ENCODE measurements at regions not wholly inside any gene's neighbourhood (a gene's known extent, or its start where the extent isn't known, plus 50 kb on each side); places are given as distances from the start of the nearest gene placed in this dataset.

- H3K79me2 ChIP-seq (ENCODE audit: control insufficient read depth, insufficient read depth, low read length) = no peaks in the 10 kb centered on the region
- no peak overlapping the region for H3K4me3 ChIP-seq (ENCODE audit: control extremely low read depth in 1 of 5, extremely low read depth in 1 of 5, insufficient read depth in 1 of 5, low read depth in 2 of 5, low read length in 4 of 5)
- no peak overlapping the region for H3K4me2 ChIP-seq (replicated peaks; ENCODE audit: low read depth, low read length, poor library complexity, severe bottlenecking)
- DNase-seq (no peak), ATAC-seq (ENCODE audit: low read depth) (no peak)
- Mint-ChIP-seq H3K9me3 (ENCODE audit: insufficient read depth) (no peaks in the 10 kb centered on the region), H3K27me3 (no peaks in the 10 kb centered on the region), H3K27ac (no peak overlapping the region), H3K4me3 (no peak overlapping the region), H3K4me1 (no peaks in the 10 kb centered on the region)
- H4K20me1 ChIP-seq (ENCODE audit: control insufficient read depth, insufficient read depth, low read length, poor library complexity, severe bottlenecking) = no peaks in the 10 kb centered on the region
- H2AFZ ChIP-seq (ENCODE audit: insufficient read depth, low read depth, low read length, poor library complexity, severe bottlenecking) = no peak overlapping the region
- intact Hi-C loops (cut with micrococcal nuclease) = no loop called here
- H3K9me3 ChIP-seq (ENCODE audit: control extremely low read depth in 1 of 3, control insufficient read depth in 2 of 3, insufficient read depth in 1 of 3, low read length in 2 of 3) = peaks cover 0 to 1% (median 0%) of the 10 kb centered on the region in 3 donors
- WGBS (ENCODE audit: insufficient coverage) = no CpG with 5 or more reads among the region's 3 CpGs
- POLR2A ChIA-PET = no interaction called here
- H3K27ac ChIP-seq (ENCODE audit: low read length in 2 of 2) = no peak overlapping the region
- H3K4me1 ChIP-seq (ENCODE audit: control insufficient read depth in 2 of 2, insufficient read depth in 2 of 2, low read length in 2 of 2) = no peaks in the 10 kb centered on the region
- H3K36me3 ChIP-seq (replicated peaks in 1 of 2; ENCODE audit: control extremely low read depth in 1 of 2, control insufficient read depth in 1 of 2, extremely low read depth in 1 of 2, insufficient read depth in 2 of 2, low read length in 1 of 2) = no peaks in the 10 kb centered on the region
- TF ChIP-seq EZH2 (IDR thresholded peaks at IDR 0.05; ENCODE audit: borderline replicate concordance, insufficient read depth, low read depth, low read length, poor library complexity, severe bottlenecking) (no peak), CTCF (IDR thresholded peaks at IDR 0.05) (no peak)
- H3K9ac ChIP-seq (ENCODE audit: low read length) = no peak overlapping the region
- H3K27me3 ChIP-seq (replicated peaks in 1 of 4; ENCODE audit: control extremely low read depth in 1 of 4, control insufficient read depth in 3 of 4, insufficient read depth in 4 of 4, low read length in 3 of 4) = no peaks in the 10 kb centered on the region
- CTCF ChIA-PET = no interaction called here
Measured at GRCh38 chr17:71063559-71063958, 894.2 kb downstream of the KCNJ2 start.

GRCh38 chr17:71067669-71068407 lies 898.5 kb downstream of the KCNJ2 start:
- no peaks in the 10 kb centered on the region for H3K27me3 ChIP-seq (replicated peaks in 1 of 4; ENCODE audit: control extremely low read depth in 1 of 4, control insufficient read depth in 3 of 4, insufficient read depth in 4 of 4, low read length in 3 of 4)
- CTCF ChIA-PET = no interaction called here
- H3K36me3 ChIP-seq (replicated peaks in 1 of 2; ENCODE audit: control extremely low read depth in 1 of 2, control insufficient read depth in 1 of 2, extremely low read depth in 1 of 2, insufficient read depth in 2 of 2, low read length in 1 of 2) = no peaks in the 10 kb centered on the region
- TF ChIP-seq CTCF (IDR thresholded peaks at IDR 0.05) (no peak), EZH2 (IDR thresholded peaks at IDR 0.05; ENCODE audit: borderline replicate concordance, insufficient read depth, low read depth, low read length, poor library complexity, severe bottlenecking) (no peak)
- no peak overlapping the region for H3K9ac ChIP-seq (ENCODE audit: low read length)
- ATAC-seq (ENCODE audit: low read depth) = no peak
- POLR2A ChIA-PET = no interaction called here
- DNase-seq = no peak
- H3K4me3 ChIP-seq (ENCODE audit: control extremely low read depth in 1 of 5, extremely low read depth in 1 of 5, insufficient read depth in 1 of 5, low read depth in 2 of 5, low read length in 4 of 5) = no peak overlapping the region
- Mint-ChIP-seq H3K9me3 (ENCODE audit: insufficient read depth) (peaks cover 3% of the 10 kb centered on the region), H3K27me3 (no peaks in the 10 kb centered on the region), H3K4me3 (no peak overlapping the region), H3K27ac (no peak overlapping the region), H3K4me1 (no peaks in the 10 kb centered on the region)
- 80% methylated on average over 3 of the region's 9 CpGs for WGBS (ENCODE audit: insufficient coverage)
- H3K79me2 ChIP-seq (ENCODE audit: control insufficient read depth, insufficient read depth, low read length) = no peaks in the 10 kb centered on the region
- no peaks in the 10 kb centered on the region for H3K4me1 ChIP-seq (ENCODE audit: control insufficient read depth in 2 of 2, insufficient read depth in 2 of 2, low read length in 2 of 2)
- H4K20me1 ChIP-seq (ENCODE audit: control insufficient read depth, insufficient read depth, low read length, poor library complexity, severe bottlenecking) = no peaks in the 10 kb centered on the region
- peaks cover 0 to 2% (median 1%) of the 10 kb centered on the region in 3 donors for H3K9me3 ChIP-seq (ENCODE audit: control extremely low read depth in 1 of 3, control insufficient read depth in 2 of 3, insufficient read depth in 1 of 3, low read length in 2 of 3)
- H2AFZ ChIP-seq (ENCODE audit: insufficient read depth, low read depth, low read length, poor library complexity, severe bottlenecking) = no peak overlapping the region
- H3K4me2 ChIP-seq (replicated peaks; ENCODE audit: low read depth, low read length, poor library complexity, severe bottlenecking) = no peak overlapping the region
- no peak overlapping the region for H3K27ac ChIP-seq (ENCODE audit: low read length in 2 of 2)
- intact Hi-C loops (cut with micrococcal nuclease) = no loop called here

Data from B cell (primary cell).